ENCODE measurements at regions not wholly inside any gene's neighbourhood (a gene's known extent, or its start where the extent isn't known, plus 50 kb on each side); places are given as distances from the start of the nearest gene placed in this dataset.
"Not testable (repeated sequence)": the region's sequence is repeated elsewhere in the genome, so short reads cannot be mapped to it uniquely, and the experiment has no call there.

DNA sequence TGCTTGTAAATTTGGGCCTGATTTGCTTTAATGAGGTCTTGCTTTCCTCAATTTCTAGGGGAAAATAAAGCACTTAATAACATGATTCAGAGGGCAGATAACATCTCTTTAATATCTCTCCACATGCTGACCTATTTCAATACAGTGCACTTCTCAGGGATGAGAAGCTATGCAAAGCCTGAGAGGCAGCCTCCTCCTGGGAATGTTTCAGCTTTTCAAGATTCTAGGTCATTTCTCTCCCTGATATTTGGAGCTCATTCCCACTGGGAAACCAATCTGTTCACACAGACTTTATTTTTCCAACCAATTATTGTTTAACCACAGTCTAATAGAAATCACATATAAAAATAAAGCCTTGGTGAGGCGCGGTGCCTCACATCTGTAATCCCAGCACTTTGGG, 67.0 kb upstream of the LSAMP start:
- DNase-seq (ENCODE audit: low read depth) = no peak

DNA sequence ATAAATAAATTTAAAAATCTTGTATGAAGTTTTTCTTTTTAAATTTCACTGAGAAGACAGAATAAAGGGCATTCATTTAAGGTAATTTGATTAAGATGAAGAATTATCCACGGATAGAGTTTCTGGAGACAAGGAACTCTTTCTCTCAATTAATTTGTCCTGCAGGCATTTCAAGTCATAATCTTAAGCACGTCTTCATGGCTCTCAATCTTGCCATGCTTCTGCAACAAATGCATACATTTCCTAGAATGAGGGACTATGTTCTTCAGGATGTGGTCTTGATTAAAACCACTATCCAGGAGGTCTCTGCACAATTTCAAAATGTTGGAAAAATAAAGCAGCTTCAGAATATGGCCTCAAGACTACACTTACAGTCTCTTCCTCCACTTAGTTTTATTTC, 67.6 kb upstream of the LSAMP start:
- peak; percentile 9 for DNase-seq (ENCODE audit: low read depth)

DNA sequence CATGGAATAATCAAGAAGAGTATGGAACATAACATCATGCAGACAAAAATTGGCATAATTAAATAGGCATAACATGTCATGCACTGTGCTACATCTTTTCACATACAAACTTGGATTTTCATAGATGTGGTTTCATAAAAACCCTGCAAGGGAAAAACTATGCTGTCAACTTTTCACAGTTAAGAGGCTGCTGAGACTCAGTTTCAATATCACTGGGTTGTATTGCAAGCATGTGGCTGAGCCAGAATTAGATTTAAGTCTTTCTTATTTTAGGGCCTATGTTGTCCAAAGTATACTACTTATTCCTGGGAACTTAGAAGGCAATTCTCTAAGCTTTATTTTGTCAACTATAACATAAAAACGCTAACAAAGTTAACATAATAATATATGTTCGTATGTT, 70.7 kb upstream of the LSAMP start:
- no peak for DNase-seq (ENCODE audit: low read depth)

DNA sequence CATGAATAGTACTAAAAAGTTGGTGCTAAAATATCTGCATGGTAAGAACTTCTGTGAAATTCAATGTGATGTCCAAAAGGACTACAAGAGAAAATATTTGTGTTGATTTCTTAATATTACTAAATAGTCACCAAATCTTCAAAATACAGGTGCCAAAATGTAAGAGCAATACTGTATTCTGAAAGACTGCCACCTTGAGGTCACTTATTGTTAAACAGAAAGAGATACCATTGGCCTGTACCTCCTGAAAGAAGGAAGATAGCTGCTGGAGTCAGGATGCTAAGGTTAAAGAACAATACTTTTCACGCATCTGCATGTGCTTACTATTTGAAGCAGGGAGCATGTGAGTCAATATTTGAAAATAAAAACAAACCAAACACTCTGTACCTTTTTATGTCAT, 72.0 kb upstream of the LSAMP start:
- DNase-seq (ENCODE audit: low read depth) = no peak

DNA sequence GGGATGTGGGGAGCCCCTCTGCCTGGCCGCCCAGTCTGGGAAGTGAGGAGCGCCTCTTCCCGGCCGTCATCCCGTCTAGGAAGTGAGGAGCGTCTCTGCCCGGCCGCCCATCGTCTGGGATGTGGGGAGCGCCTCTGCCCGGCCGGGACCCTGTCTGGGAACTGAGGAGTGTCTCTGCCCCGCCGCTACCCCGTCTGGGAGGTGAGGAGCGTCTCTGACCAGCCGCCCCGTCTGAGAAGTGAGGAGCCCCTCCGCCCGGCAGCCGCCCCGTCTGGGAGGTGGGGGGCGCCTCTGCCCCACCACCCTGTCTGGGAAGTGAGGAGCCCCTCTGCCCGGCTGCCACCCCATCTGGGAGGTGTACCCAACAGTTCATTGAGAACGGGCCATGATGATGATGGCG, 73.8 kb upstream of the LSAMP start:
- not testable (repeated sequence) for DNase-seq (ENCODE audit: low read depth)

DNA sequence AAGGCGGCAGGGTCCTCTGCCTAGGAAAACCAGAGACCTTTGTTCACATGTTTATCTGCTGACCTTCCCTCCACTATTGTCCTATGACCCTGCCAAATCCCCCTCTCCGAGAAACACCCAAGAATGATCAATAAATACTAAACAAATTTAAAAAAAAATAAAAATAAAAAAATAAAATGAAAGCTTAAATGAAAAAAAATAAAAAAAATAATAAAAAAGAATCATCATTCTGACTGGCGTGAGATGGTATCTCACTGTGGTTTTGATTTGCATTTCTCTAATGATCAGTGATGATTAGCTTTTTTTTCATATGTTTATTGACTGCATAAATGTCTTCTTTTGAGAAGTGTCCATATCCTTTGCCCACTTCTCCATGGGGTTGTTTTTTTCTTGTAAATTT, 74.5 kb upstream of the LSAMP start:
- DNase-seq (ENCODE audit: low read depth) = not testable (repeated sequence)

DNA sequence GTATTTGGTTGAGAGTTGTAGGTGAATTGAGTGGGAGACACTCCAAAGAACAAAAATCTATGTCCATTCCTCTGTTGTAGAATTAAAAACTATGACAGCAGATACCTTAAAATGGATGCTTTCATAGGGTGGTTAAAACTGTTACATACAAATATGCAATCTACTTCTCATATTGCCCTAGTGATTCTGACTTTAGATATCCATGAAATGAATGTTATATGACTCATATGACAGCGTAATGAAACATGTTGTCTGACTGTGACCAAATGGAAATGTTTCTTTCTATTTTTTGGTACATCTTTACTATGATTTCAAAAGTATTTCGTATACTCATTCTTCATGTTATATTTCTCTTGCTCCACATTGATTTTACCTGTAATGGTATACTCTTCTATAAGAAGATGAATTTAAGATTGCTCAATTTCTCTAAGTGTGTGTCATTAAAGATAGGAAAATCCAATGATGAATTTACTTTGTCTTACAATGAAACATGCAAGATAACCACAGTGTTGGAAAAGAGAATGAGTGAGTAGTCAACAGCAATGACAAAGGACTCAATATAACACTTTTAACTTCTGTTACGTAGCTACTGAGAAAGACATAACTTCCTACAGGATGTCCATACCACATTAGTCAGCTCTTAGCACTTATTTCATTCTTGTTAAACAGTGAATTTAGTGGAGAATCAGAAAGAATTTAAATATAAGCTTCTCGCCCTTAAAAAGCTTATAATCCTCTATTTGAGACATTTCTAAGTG, 79.3 kb upstream of the LSAMP start:
- DNase-seq (ENCODE audit: low read depth) = no peak

DNA sequence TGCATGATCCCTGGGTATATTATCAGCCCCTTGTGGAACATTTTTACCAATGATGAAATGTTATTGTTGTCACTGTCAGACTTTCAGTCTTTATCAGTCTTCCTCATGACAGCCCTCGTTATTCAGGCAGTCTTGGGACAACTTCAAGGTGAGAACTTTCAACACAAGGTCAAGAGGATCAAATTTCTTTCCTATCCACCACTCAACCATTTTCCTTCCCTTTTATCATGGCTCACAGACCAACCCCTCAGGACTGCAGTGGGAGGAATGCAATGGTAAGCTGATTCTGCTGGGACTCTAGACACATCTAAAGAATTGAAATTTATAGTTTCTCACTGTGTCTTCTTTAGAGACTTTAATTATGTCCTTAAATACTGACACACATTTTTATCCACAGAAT, 107.0 kb upstream of the LSAMP start:
- no peak for DNase-seq (ENCODE audit: low read depth)

DNA sequence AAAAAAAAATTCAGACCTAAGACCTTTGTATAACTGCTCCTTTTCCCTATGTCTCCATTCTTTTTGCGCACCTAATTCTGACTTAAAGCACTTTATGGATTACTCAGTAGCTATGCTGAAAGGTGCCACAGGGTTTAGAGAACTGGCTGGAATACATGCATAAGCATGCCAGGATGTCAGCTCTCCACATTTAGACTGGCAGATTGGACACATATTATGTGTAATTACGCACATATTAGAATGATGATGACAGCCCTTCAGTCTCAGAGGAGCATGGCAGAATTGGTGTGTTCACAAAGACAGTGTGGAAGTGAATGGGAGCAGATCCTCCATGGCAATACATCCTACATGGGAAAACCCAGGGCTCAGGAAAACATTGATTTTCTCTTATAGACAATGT, 108.1 kb upstream of the LSAMP start:
- no peak for DNase-seq (ENCODE audit: low read depth)

DNA sequence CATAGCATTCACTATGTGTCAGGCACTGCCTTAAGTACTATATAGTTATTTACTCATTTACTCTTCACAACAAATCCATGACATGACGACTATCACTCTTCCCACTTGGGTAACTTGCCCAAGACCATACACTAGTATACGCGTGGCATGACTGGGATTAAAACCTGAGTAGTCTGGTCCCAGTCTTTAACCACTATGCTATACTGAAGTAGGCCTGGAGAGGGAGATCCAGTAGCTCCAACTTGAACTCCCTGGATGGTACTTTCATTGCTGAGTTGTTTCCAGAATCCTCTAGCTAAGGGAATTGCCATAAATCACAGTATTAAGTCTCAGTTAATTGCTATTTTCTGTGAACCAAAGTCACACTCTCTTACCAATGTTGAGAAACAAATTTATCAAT, 116.2 kb upstream of the LSAMP start:
- DNase-seq (ENCODE audit: low read depth) = no peak

DNA sequence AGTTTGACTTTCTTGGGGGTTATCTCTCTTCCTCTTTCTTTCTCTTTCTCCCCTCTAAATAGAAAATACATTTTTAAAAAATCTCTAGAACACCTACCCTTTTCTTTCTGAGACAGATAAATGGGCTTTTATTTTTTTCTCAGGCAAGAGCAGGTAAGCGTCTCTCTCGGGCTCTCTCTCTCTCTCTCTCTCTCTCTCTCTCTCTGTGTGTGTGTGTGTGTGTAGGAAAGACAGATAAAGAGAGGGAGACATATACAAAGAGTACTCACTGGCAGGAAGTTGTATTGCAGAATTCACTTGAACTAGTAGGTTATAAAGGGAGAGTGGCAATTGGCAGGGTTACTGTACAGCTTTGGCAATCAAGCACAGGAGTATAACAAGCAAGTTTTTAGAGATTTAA, 118.1 kb upstream of the LSAMP start:
- no peak for DNase-seq (ENCODE audit: low read depth)

DNA sequence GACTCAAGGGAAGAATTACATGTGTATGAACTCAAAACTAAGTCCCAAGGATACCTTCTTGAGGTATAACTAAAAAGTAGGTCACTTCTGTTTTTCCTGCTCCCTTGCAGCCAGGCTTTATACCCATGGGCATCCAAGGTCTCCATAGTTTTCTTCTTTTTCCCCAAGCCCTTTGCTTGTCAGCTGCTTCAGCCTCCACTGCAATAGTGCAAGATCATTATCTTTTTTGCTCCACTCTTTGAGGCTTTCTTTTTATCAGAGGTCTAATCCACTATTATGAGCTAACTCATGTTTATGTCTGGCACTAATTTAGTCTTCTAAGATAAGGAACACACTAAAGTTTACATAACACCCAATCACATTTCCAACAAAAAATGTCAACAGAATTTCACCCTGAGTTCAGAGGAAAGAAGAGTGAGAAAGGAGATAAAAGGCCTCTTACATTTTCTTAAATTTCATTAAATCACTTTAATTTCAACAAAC, 121.2 kb upstream of the LSAMP start:
- DNase-seq (ENCODE audit: low read depth) = no peak

DNA sequence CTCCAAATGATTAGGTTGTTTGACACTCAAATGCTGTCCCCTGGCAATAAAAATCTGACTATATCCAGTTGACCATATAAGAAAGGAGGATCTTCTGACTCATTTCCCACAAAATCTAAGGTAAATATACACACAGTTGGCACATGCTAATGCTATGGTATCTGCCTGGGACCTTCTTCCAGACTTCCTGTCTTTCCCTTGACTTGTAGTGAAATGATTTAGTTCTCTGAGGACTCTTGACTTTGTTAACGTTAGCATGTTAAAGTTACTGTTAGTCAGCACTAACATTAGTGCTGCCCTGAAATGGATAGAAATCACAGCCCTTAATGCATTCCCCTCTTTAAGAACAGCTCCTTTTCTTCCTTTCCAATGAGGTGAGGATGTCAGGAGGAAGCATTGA, 124.3 kb upstream of the LSAMP start:
- DNase-seq (ENCODE audit: low read depth) = no peak

DNA sequence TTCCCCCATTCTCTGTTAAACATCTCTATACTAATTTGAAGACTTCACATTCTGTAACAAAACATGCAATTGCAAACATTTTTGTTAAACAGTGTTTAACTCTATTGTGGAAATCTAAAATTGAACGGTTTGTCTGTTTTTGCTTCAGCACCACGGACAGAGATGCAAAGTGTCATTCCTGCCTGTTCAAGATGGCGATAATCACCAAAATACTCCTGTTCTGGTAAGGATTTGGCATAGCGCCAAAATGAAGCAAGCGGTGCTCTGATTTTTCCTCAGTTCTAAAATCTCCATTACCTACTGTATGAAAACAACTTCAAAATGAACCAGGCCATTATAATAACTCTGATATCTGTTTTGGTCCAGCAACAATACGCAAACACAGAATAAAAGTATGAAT, 129.7 kb upstream of the TUSC7 start:
- DNase-seq (ENCODE audit: low read depth) = peak; percentile 1

DNA sequence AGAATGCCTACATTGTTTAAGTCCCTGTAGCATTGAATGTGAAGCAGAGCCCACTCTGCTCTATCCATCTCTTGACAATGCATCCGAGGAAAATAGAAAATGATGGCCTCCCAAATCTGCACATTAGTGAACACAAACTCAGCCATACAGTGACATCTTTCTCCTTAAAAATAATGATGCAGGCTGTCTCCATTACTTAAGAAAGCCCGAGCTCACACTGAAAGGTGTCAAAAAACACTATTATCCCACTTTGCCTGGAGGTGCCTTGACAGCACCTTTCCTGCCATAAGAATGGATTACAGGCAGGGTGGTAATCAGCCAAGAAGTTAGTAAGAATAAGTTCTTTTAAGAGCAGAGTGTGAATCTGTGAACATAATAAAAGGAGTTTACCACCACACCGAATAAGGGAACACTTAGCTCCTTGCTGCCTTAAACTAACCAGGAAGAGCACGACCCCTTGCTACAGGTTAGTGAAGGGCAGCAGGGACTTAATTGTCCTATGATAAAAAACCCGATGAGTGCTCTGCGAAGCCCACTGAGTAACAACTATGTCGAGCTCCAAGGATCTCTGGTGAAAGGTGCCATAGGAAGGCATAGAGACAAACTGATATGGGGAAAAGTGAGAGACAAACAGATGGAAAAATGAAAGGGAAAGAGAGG, 123.2 kb upstream of the TUSC7 start:
- no peak for DNase-seq (ENCODE audit: low read depth)

DNA sequence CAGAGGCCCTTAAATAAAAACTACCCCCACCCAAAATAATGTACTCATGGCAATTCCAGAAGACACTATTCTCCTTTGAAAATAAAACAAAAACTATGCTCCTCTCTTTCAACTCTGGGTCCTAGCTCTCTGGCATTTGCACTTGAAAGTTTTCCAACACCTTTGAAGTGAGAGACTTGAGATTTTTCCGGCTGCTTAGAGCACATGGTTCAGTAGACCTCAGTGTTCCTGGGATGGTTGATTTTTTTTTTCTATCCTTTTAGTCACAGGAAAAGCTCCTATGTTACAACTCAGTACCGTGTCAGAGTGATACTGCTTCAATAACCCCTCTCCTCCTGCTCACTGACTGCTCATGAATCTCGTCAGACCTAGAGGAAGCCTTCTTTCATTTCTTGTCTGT, 118.3 kb upstream of the TUSC7 start:
- DNase-seq (ENCODE audit: low read depth) = no peak

DNA sequence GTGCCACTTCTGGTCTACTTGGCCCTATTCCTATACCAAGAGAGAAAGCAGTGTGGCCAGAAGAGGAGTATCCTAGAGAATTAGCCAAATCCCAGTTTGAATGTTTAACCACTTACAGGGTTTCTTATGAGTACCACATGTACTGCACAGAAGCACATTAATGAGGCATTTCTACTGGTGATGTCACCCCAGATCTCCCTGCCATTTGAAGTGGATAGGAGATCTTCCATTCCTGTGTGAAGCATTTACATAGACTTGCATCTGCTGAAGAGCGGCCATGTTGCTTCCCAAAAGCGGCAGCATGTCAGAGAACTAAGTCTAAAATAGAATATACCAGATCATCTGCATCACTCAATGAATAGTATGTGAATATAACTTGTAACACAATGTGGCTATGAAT, 108.4 kb upstream of the TUSC7 start:
- no peak for DNase-seq (ENCODE audit: low read depth)

DNA sequence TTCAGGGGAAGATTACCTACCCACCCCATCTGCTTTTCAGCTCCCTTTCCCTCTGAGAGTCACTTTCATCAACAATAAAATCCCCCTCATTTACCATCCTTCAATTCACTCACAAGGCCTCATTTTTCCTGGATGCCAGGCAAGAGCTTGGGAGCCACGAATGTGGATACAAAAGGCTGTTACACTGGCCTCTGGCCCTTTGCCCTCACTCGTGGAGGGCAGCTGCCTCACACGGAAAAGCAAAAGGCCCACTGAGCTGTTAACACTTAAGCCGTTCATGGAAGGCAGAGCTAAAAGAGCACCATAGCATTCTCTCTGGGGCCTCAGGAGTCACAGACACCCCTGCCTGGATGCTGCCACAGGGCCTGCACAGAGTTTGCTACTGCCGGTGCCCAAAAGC, 102.4 kb upstream of the TUSC7 start:
- DNase-seq (ENCODE audit: low read depth) = no peak

DNA sequence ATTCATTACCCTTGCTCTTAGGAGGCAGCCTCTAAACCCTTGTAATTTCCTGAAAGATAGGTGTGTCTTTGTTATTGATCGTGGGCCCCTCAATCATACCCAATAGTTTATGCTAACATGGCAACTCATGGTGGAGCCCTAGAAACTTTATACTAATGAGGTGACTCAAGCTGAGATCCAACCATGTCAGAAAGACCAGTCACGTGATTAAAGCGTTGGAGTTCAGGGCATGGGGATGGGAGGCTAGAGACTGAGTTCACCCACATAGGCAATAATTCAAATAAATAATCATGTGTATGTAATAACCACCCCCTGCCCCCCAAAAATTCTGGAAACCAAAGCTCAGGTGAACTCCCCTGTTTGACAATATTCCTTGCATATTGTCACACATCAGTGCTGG, 99.5 kb upstream of the TUSC7 start:
- DNase-seq (ENCODE audit: low read depth) = no peak

DNA sequence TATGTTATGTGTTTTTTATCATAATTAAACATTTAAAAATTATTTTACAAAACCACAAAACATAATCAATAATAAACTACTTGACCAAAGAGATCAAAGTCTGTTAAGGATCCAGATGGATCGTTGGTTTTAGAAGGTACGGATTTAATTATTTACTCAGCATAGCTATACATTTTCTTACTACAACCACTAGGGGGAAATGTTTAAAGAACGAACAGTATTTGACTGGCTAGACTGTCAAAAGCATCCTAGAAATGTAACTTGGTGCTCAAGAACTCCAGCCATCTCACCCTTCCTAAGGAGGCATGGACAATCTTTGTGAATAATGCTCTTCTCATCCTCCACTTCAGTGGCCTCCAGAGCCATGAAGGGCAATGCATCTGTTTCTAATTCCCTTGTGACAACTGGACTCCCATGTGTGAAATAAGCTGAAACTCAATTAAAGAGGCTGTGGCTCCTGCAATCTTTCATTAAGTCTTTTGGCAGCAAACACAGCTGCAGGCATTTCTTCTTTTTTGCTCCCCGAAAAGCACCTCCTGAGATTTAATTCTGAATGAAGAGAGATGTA, 94.7 kb upstream of the TUSC7 start:
- DNase-seq (ENCODE audit: low read depth) = no peak

DNA sequence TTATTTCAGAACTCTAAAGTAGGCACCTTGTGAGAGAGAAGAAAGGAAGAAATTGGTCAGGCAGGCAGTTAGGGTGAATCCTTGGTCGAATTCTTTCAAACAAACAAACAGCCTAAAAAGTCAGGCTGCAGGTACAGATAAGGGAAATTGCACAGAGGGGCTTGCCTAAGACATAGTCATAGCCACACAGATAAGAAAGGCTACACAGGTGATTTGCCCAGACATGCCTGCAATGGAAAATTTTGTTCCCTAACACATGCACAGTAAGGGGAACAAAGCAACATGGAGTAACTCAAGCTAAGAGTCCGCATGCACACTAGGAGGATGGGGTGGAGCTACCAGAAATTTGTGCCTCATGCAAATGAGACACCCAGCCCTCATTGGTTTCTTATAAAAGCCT, 91.4 kb upstream of the TUSC7 start:
- no peak for DNase-seq (ENCODE audit: low read depth)

DNA sequence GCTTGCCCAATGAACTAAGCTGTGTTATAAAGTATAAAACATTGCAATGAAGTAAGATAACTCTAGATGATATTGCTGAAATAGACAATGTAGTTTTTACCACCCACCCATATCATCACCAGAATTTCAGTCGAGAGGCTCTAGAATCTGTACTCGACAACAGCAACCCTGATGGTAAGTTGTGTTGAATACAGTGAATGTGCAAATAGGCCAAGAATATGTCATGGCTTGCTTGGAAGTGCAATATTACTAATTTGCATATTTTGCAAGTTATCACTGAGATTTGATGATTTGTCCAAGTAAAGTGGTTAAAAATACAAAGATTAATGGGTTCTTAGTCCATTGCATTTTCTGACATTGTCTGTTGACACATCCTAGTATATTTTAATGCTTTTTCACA, 90.6 kb upstream of the TUSC7 start:
- no peak for DNase-seq (ENCODE audit: low read depth)

DNA sequence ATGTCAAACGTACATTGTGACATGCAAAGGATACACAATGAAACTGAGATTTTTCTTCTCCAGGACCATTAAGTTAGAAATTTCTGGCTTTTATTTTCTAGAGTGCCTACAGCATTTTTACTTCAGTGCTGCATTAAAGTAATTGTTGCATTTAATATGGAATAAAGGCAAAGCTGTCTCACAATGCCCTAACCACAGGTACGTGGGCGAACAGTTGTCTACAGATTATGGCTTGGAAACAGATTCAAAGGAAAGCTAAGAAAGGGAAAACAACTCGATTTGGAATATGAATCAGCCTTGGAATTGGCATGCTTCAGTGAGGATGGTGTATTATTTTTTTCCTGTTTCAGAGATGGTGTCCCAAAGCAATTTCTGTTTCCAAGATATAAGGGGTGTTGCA, 79.1 kb upstream of the TUSC7 start:
- no peak for DNase-seq (ENCODE audit: low read depth)
